KMS-11 (cell line): ENCODE measurements at regions not wholly inside any gene's neighbourhood (a gene's known extent, or its start where the extent isn't known, plus 50 kb on each side); places are given as distances from the start of the nearest gene placed in this dataset.

Experiments
- H2AFZ ChIP-seq: fragments of 200-600 bp; sonication (generic); 2 replicates; pipeline ENCODE4 v1.6.1; 2016; ENCODE audit warnings: antibody characterized with exemption, mixed run types, low read depth
- H3K27ac ChIP-seq: fragments of 200-600 bp; sonication (generic); 2 replicates; pipeline ENCODE4 v1.6.1; 2016; ENCODE audit warnings: mild to moderate bottlenecking, mixed run types
- H3K27me3 ChIP-seq: fragments of 200-600 bp; sonication (generic); 2 replicates; pipeline ENCODE4 v1.6.1; 2017; ENCODE audit warnings: mild to moderate bottlenecking, low read depth, mixed run types, moderate library complexity; ENCODE audit not compliant: insufficient read depth
- H3K36me3 ChIP-seq: fragments of 200-600 bp; sonication (generic); 2 replicates; pipeline ENCODE4 v1.6.1; 2017; ENCODE audit warnings: mild to moderate bottlenecking, mixed run types; ENCODE audit not compliant: insufficient read depth
- H3K4me1 ChIP-seq: fragments of 200-600 bp; sonication (generic); 2 replicates; pipeline ENCODE4 v1.6.1; 2016; ENCODE audit warnings: mild to moderate bottlenecking, low read depth, mixed run types; ENCODE audit not compliant: poor library complexity, severe bottlenecking
- H3K4me2 ChIP-seq: fragments of 200-600 bp; sonication (generic); 2 replicates; pipeline ENCODE4 v1.7.0; 2016; ENCODE audit warnings: mild to moderate bottlenecking, mixed run types
- H3K4me3 ChIP-seq: fragments of 200-600 bp; sonication (generic); IDR thresholded peaks from 2 replicates; pipeline ENCODE4 v1.6.1; 2017; ENCODE audit warnings: low read depth, low read length, mixed read lengths; ENCODE audit not compliant: insufficient read depth
- H3K79me2 ChIP-seq: fragments of 200-600 bp; sonication (generic); 2 replicates; pipeline ENCODE4 v1.6.1; 2016; ENCODE audit warnings: low read depth, mixed run types; ENCODE audit not compliant: insufficient read depth
- H3K9ac ChIP-seq: fragments of 200-600 bp; sonication (generic); 2 replicates; pipeline ENCODE4 v1.6.1; 2016; ENCODE audit warnings: mild to moderate bottlenecking, mixed run types
- H4K20me1 ChIP-seq: fragments of 200-600 bp; sonication (generic); 2 replicates; pipeline ENCODE4 v1.6.1; 2016; ENCODE audit warnings: mild to moderate bottlenecking, mixed run types; ENCODE audit not compliant: insufficient read depth
- CTCF ChIP-seq: fragments of 200-600 bp; sonication (generic); conservative IDR thresholded peaks from 2 replicates; pipeline ENCODE4 v1.6.1; 2017; ENCODE audit warnings: low read depth, mild to moderate bottlenecking, antibody characterized with exemption, low read length, moderate library complexity, mixed read lengths

DNA sequence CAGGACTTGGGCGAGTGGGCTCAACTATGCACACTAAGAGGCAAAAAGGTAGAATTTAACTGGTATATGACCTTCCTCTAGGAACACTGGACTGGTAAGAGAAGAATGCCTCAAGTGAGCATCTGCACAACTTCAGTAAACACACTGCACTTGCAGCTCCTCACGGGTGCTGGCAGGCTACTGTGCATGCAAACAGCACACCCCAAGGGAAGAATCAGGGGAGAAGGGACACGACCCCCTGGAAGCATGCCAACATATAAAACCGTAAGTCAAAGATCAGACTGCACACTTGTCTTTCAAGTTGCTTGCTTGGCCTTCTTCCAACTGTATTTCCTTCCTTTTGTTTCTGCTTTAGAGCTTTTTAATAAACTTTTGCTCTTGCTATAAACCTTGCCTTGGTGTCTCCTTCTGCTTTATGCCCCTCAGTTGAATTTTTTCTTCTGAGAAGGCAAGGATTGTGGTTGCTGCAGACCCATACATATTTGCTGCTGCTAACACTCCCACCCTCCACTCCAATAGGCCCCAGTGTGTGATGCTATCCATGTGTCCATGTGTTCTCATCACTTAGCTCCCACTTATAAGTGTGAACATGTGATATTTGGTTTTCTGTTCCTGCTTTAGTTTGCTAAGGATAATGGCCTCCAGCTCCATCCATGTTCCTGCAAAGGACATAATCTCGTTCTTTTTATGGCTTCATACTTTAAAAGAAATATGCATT, 263.7 kb upstream of the SPOPL start:
- H2AFZ ChIP-seq, result no peak overlapping the region
- no peaks in the 10 kb centered on the region for H3K27me3 ChIP-seq
- no peak overlapping the region for H3K27ac ChIP-seq
- H3K4me1 ChIP-seq, result no peaks in the 10 kb centered on the region
- H3K4me3 ChIP-seq, result no peak overlapping the region
- H3K79me2 ChIP-seq, result no peaks in the 10 kb centered on the region
- H3K4me2 ChIP-seq, result no peak overlapping the region
- no peaks in the 10 kb centered on the region for H4K20me1 ChIP-seq
- H3K9ac ChIP-seq, result no peak overlapping the region
- TF ChIP-seq CTCF, result no peak
- H3K36me3 ChIP-seq, result no peaks in the 10 kb centered on the region

DNA sequence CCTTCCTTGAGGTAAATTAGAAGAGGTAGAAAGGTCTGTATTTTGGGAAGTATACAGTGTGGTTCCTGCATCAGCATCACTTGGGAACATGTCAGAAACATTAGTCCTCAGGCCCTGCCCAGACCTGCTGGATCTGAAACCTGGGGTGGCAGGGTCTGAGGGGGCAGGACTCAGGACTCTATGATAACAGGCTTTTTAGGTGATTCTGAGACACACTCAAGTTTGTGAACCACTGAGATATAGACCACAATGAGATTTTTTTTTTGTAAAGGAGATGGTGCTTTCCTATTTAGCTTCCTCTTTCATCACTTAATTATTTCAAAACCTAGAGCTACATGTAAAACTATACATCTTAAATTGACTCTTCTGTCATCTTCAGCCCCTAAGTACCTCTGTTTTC, 262.7 kb upstream of the SPOPL start:
- H3K79me2 ChIP-seq, result no peaks in the 10 kb centered on the region
- TF ChIP-seq CTCF, result no peak
- no peaks in the 10 kb centered on the region for H3K36me3 ChIP-seq
- H4K20me1 ChIP-seq, result no peaks in the 10 kb centered on the region
- H3K4me2 ChIP-seq, result no peak overlapping the region
- no peak overlapping the region for H3K4me3 ChIP-seq
- H3K9ac ChIP-seq, result no peak overlapping the region
- H3K27me3 ChIP-seq, result no peaks in the 10 kb centered on the region
- no peaks in the 10 kb centered on the region for H3K4me1 ChIP-seq
- H3K27ac ChIP-seq, result no peak overlapping the region
- no peak overlapping the region for H2AFZ ChIP-seq

DNA sequence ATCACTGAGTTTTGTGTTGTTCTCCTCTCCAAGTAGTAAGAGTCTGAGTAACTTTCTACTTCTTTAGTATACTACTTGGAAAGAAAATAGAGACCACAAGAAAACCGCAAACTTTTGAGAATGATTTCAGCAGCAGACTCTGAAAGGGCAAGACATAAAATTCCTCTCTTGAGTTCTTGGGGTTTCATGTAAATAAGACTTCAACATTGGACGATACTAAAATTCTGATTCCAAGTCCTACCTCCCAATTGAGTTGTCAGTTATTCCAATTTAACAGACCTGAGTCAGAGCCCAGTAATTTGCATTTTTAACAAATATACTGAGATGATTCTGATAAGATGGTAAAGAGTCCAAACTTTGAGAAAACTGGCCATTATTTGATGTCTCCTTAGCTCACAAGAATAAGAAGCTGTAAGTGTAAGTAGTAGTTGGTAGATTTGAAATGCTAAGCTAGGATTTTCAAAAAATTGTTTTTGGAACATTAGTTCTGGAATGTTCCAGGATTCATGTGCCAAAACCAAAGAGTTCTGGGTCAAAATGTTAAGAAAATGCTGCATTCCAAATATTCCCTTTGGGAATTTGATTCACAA, 261.6 kb upstream of the SPOPL start:
- Histone ChIP-seq H3K79me2 (no peaks in the 10 kb centered on the region), H4K20me1 (no peaks in the 10 kb centered on the region), H3K27ac (no peak overlapping the region), H3K4me2 (no peak overlapping the region), H3K36me3 (no peaks in the 10 kb centered on the region), H3K4me3 (no peak overlapping the region), H3K4me1 (no peaks in the 10 kb centered on the region), H3K27me3 (no peaks in the 10 kb centered on the region), H2AFZ (no peak overlapping the region), H3K9ac (no peak overlapping the region)
- TF ChIP-seq CTCF, result no peak

- Histone ChIP-seq H3K27me3 (no peaks in the 10 kb centered on the region), H3K9ac (no peak overlapping the region), H3K27ac (no peak overlapping the region), H3K79me2 (no peaks in the 10 kb centered on the region), H3K36me3 (no peaks in the 10 kb centered on the region), H3K4me2 (no peak overlapping the region), H3K4me1 (no peaks in the 10 kb centered on the region), H3K4me3 (no peak overlapping the region), H2AFZ (no peak overlapping the region), H4K20me1 (no peaks in the 10 kb centered on the region)
- TF ChIP-seq CTCF, result no peak
These were observed 258.2 kb upstream of the SPOPL start for GRCh38 chr2:138243372-138243771.
